Retinal pigment epithelial cell (primary cell): ENCODE measurements at regions not wholly inside any gene's neighbourhood (a gene's known extent, or its start where the extent isn't known, plus 50 kb on each side); places are given as distances from the start of the nearest gene placed in this dataset.
A peak's percentile ranks its signal among the peaks of the same experiment; 100 is the strongest.

Experiments used
- DNase-seq: peaks from one replicate; pipeline ENCODE4 v3.0.0-alpha.2; 2010; ENCODE audit warnings: low read depth
- H3K4me3 ChIP-seq: 2 replicates; pipeline ENCODE4 v1.5.1; 2011; ENCODE audit warnings: mild to moderate bottlenecking, low read length, control low read depth, moderate library complexity
- TF ChIP-seq, protein P1 (sequence below): conservative IDR thresholded peaks from 2 replicates; pipeline ENCODE4 v1.5.1; 2011; ENCODE audit warnings: low read depth, low read length, control low read depth, inconsistent platforms

DNA sequence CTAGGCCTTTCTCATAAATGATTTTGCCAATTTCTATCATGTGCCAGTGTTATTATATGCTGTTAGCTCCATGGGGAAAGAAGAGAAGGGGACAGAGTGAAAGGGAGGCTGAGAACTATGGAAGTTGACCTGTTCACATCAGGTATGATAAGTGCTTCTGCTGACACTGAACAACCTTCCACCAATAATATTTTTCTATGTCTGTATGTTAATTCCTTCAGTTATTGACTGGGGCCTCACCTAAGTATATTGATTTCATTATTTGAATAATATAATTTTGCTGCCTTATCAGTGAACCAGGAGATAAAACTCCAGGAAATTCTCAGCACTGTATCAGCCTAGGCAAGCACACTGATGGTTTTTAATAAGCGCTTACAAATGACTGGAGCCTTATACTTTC is 262.8 kb downstream of the SNCA start:
- no peak for DNase-seq
- TF ChIP-seq, protein P1, sequence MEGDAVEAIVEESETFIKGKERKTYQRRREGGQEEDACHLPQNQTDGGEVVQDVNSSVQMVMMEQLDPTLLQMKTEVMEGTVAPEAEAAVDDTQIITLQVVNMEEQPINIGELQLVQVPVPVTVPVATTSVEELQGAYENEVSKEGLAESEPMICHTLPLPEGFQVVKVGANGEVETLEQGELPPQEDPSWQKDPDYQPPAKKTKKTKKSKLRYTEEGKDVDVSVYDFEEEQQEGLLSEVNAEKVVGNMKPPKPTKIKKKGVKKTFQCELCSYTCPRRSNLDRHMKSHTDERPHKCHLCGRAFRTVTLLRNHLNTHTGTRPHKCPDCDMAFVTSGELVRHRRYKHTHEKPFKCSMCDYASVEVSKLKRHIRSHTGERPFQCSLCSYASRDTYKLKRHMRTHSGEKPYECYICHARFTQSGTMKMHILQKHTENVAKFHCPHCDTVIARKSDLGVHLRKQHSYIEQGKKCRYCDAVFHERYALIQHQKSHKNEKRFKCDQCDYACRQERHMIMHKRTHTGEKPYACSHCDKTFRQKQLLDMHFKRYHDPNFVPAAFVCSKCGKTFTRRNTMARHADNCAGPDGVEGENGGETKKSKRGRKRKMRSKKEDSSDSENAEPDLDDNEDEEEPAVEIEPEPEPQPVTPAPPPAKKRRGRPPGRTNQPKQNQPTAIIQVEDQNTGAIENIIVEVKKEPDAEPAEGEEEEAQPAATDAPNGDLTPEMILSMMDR: no peak

DNA sequence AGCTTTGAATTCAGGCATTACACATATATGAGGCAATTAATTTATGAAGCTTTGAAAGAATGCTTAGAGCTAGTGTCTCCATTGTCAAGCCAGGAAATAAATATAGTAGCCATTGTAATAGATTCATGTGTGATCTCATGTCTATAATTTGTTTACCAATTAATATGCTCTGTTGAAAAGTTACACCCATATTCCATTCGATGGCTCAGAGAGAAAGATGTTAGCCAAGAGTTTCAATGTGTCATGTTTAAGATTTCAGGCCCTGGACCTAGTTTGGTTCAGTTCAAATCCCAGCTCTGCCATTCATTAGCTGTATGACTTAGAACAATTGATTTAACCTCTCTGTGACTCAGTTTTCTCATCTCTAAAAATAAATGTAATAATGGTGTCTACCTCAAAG is 263.3 kb downstream of the SNCA start:
- H3K4me3 ChIP-seq: no peak overlapping the region
- DNase-seq: no peak
- TF ChIP-seq, protein P1: no peak

More for the DNA sequence above, 262.8 kb downstream of the SNCA start:
- no peak overlapping the region for H3K4me3 ChIP-seq

DNA sequence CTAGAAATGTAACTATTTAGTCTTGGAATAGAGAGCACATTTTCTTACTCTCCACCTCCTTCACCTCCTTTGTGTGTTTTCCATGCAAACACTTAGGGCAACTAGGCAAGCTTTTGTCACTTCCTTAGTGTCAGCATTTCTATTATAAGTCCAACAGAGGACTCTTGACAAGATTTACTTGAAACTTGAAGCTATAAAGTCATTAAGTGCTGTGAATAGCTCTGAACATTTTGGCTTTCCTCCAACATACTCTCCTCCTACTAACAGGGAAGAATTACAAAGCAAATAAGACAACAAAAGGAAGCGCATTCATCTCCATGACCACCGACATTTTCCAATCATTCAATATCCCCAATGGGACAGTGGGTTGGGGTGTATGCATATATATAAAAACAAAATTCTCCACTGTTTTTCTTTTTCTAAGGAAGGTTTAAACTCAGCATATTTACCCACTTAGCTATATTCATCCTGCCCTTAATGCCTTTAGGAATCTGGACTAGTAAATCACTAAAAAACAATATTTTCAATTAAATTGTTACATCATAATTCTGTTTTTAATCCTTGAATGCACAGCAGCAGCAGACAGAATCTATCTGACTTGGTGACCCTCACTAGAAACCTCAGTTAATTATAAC is 264.6 kb downstream of the SNCA start:
- peak; percentile 77 for DNase-seq

DNA sequence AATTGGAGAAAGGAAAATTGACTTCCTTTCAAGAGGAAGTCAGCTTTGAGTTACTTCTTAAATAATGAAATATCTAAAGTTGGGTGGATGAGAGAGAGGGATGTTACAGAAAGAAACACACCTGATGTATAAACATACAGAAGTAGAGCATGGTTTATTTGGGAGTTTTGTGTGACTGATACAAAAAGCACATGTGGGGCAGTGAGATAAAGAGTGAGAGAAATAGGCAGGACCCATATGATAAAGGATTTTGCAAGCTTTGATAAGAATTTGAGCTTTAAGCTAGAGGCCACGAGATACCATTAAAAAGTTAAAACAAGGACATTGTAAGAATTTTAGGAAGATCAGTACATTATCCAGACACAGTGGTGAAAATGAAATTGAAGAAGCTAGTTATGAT is 263.3 kb upstream of the GPRIN3 start:
- DNase-seq: no peak
- TF ChIP-seq, protein P1: no peak
- no peak overlapping the region for H3K4me3 ChIP-seq

More for the DNA sequence above, 264.6 kb downstream of the SNCA start:
- TF ChIP-seq, protein P1: no peak
- no peak overlapping the region for H3K4me3 ChIP-seq

DNA sequence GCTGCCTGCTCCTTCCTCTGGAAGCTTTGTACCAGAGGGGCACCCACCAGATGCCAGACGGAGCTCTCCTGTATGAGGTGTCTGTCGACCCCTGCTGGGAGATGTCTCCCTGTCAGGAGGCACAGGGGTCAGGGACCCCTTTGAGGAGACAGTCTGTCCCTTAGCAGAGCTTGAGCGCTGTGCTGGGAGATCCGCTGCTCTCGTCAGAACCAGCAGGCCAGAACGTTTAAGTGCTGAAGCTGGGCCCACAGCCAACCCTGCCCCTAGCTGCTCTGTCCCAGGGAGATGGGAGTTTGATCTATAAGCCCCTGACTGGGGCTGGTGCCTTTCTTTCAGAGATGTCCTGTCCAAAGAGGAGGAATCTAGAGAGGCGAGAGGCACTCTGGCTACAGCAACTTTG is 260.3 kb upstream of the GPRIN3 start:
- TF ChIP-seq, protein P1: no peak
- H3K4me3 ChIP-seq: no peak overlapping the region
- no peak for DNase-seq

DNA sequence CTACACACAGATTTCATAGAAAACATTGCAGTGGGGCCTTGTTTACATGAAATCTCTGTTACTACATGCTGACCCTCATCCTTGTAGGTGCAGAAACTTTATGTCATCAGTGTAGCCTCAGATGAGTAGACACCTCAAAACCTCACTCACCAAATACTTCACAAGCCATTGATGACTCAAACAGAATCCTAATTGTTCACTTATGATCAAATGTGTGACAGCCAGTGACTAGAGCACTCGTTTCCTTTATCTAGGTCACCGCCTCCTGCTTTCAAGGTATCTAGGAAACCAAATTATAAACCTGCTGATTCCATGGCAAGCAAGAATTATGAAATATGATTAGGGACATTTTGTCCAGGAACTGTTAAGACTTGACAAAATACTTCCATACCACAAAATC is 255.8 kb upstream of the GPRIN3 start:
- no peak for DNase-seq
- no peak overlapping the region for H3K4me3 ChIP-seq
- TF ChIP-seq, protein P1: no peak

DNA sequence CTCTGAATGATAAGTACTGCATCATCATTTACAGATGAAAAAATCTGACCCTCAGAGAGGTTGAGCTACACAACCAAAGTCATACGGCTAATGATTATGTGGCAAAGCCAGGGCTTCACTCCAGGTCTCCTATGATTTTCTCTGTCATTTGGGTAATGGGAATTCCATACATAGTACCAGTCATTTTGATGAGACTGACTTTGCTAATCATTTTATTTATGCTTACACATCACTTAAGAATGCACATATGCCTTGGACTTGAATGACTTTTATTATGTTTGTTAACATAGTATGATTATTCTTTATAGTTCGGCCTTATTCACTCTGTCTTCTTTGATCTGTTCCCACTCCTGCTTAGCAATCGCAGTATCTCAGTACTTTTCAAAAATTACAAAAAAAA is 255.1 kb upstream of the GPRIN3 start:
- TF ChIP-seq, protein P1: no peak
- H3K4me3 ChIP-seq: no peak overlapping the region
- DNase-seq: peak; percentile 38
